OCI-LY7 (cell line): ENCODE measurements at regions not wholly inside any gene's neighbourhood (a gene's known extent, or its start where the extent isn't known, plus 50 kb on each side); places are given as distances from the start of the nearest gene placed in this dataset.

Experiments
- EZH2phosphoT487 ChIP-seq: fragments of 200-600 bp; sonication (generic); IDR thresholded peaks from 2 replicates; pipeline ENCODE4 v1.6.1; 2018; ENCODE audit warnings: low read depth, borderline replicate concordance, mild to moderate bottlenecking, mixed run types, antibody characterized with exemption, low read length, moderate library complexity, mixed read lengths
- TF ChIP-seq, protein P1 (sequence below): fragments of 200-600 bp; sonication (generic); conservative IDR thresholded peaks from 2 replicates; pipeline ENCODE4 v1.5.1; 2014; ENCODE audit warnings: mild to moderate bottlenecking, antibody characterized with exemption, low read length, moderate library complexity, mixed read lengths

DNA sequence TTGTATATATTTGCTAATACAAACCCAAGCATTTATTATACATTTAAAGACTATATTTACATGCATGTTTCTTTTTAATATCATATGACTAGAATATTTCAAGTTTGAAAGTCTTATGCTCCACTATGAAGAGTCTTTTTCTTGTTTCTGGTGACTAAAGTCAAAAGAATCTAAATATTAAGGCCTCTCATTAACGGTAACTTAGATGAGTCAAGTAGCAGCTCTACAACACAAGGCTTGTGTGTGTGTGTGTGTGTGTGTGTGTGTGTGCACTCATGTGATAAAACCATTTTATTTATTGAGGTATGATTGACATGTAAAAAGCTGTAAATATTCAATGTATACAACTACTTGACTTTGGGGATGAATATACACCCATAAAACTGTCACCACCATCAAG lies 275.6 kb downstream of the TFAP2B start:
- TF ChIP-seq, protein P1, sequence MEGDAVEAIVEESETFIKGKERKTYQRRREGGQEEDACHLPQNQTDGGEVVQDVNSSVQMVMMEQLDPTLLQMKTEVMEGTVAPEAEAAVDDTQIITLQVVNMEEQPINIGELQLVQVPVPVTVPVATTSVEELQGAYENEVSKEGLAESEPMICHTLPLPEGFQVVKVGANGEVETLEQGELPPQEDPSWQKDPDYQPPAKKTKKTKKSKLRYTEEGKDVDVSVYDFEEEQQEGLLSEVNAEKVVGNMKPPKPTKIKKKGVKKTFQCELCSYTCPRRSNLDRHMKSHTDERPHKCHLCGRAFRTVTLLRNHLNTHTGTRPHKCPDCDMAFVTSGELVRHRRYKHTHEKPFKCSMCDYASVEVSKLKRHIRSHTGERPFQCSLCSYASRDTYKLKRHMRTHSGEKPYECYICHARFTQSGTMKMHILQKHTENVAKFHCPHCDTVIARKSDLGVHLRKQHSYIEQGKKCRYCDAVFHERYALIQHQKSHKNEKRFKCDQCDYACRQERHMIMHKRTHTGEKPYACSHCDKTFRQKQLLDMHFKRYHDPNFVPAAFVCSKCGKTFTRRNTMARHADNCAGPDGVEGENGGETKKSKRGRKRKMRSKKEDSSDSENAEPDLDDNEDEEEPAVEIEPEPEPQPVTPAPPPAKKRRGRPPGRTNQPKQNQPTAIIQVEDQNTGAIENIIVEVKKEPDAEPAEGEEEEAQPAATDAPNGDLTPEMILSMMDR, result no peak
- no peak for TF ChIP-seq EZH2phosphoT487
